Esophagus squamous epithelium (tissue), 4 donors: ENCODE measurements at regions not wholly inside any gene's neighbourhood (a gene's known extent, or its start where the extent isn't known, plus 50 kb on each side); places are given as distances from the start of the nearest gene placed in this dataset.
"Not testable (repeated sequence)": the region's sequence is repeated elsewhere in the genome, so short reads cannot be mapped to it uniquely, and the experiment has no call there.

Experiments
- POLR2A ChIP-seq, 4 donors: fragments of 450-650 bp; IDR thresholded peaks; one replicate each; pipeline ENCODE4 v1.6.1; 2017; ENCODE audit warnings: antibody characterized with exemption in 4 of 4, mild to moderate bottlenecking in 4 of 4, moderate library complexity in 3 of 4
- TF ChIP-seq, protein P1 (sequence below), 6 experiments: fragments of 450-650 bp in 4 of 6; fragments of 200-600 bp in 2 of 6; sonication (generic) in 2 of 6; IDR thresholded peaks; one replicate each; pipeline ENCODE4 v1.5.1; 2016 to 2019; ENCODE audit warnings: antibody characterized with exemption in 6 of 6, mild to moderate bottlenecking in 4 of 6, moderate library complexity in 4 of 6

GRCh38 chr5:68048054-68048453 is 167.5 kb upstream of the PIK3R1 start:
- TF ChIP-seq, protein P1, sequence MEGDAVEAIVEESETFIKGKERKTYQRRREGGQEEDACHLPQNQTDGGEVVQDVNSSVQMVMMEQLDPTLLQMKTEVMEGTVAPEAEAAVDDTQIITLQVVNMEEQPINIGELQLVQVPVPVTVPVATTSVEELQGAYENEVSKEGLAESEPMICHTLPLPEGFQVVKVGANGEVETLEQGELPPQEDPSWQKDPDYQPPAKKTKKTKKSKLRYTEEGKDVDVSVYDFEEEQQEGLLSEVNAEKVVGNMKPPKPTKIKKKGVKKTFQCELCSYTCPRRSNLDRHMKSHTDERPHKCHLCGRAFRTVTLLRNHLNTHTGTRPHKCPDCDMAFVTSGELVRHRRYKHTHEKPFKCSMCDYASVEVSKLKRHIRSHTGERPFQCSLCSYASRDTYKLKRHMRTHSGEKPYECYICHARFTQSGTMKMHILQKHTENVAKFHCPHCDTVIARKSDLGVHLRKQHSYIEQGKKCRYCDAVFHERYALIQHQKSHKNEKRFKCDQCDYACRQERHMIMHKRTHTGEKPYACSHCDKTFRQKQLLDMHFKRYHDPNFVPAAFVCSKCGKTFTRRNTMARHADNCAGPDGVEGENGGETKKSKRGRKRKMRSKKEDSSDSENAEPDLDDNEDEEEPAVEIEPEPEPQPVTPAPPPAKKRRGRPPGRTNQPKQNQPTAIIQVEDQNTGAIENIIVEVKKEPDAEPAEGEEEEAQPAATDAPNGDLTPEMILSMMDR (IDR thresholded peaks at IDR 0.05), result not testable (repeated sequence)
- TF ChIP-seq POLR2A (IDR thresholded peaks at IDR 0.05), result not testable (repeated sequence)
